ENCODE measurements at regions not wholly inside any gene's neighbourhood (a gene's known extent, or its start where the extent isn't known, plus 50 kb on each side); places are given as distances from the start of the nearest gene placed in this dataset.

DNA sequence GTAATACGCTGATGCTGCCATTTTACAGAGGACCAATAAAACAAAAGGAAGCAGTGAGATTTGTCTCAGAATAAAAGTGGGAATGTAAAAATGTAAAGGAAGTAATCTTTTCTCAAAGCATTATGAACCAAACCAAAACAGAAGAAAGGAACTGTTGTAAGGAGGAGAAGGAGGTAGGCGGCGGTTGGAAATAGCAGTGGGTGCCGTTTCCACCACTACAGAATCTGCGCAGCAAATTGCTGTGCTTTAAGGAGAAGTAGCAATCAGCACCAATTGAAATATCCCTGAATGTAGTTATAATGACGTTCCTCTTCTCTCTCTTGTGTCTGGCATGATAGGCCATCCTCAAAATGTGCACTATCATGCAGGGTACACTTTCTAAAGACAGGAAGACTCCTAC lies 455.1 kb upstream of the TLE4 start:
- TF ChIP-seq EP300 (IDR thresholded peaks at IDR 0.05; ENCODE audit: low read depth): no peak
- TF ChIP-seq, protein P1, sequence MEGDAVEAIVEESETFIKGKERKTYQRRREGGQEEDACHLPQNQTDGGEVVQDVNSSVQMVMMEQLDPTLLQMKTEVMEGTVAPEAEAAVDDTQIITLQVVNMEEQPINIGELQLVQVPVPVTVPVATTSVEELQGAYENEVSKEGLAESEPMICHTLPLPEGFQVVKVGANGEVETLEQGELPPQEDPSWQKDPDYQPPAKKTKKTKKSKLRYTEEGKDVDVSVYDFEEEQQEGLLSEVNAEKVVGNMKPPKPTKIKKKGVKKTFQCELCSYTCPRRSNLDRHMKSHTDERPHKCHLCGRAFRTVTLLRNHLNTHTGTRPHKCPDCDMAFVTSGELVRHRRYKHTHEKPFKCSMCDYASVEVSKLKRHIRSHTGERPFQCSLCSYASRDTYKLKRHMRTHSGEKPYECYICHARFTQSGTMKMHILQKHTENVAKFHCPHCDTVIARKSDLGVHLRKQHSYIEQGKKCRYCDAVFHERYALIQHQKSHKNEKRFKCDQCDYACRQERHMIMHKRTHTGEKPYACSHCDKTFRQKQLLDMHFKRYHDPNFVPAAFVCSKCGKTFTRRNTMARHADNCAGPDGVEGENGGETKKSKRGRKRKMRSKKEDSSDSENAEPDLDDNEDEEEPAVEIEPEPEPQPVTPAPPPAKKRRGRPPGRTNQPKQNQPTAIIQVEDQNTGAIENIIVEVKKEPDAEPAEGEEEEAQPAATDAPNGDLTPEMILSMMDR (IDR thresholded peaks at IDR 0.05): no peak
- TF ChIP-seq POLR2A (IDR thresholded peaks at IDR 0.05): no peak
- TF ChIP-seq POLR2AphosphoS5 (IDR thresholded peaks at IDR 0.05): no peak
- Histone ChIP-seq H3K27me3 (no peaks in the 10 kb centered on the region), H3K27ac (no peak overlapping the region), H3K36me3 (no peaks in the 10 kb centered on the region), H3K4me3 (no peak overlapping the region), H3K4me1 (no peaks in the 10 kb centered on the region), H3K9me3 (no peaks in the 10 kb centered on the region)
- DNase-seq: no peak
- 75 to 88% methylated on average over 6 of the region's 6 CpGs for WGBS, 2 donors (ENCODE audit: low coverage in 1 of 2)
- in situ Hi-C loops (cut with MboI; ENCODE audit: low pct_ligation_motif_present in 1 of 4, low pct_unique_long_range_greater_than_20kb in 1 of 4, low sequenced_read_pairs in 3 of 4) (no loop called here), intact Hi-C loops (cut with DNase I; ENCODE audit: low total_unique reads) (no loop called here)

GRCh38 chr9:79120533-79120932 lies 451.2 kb upstream of the TLE4 start:
- in situ Hi-C loops (cut with MboI; ENCODE audit: low pct_ligation_motif_present in 1 of 4, low pct_unique_long_range_greater_than_20kb in 1 of 4, low sequenced_read_pairs in 3 of 4): no loop called here
- H3K36me3 ChIP-seq: no peaks in the 10 kb centered on the region
- intact Hi-C loops (cut with DNase I; ENCODE audit: low total_unique reads): no loop called here

DNA sequence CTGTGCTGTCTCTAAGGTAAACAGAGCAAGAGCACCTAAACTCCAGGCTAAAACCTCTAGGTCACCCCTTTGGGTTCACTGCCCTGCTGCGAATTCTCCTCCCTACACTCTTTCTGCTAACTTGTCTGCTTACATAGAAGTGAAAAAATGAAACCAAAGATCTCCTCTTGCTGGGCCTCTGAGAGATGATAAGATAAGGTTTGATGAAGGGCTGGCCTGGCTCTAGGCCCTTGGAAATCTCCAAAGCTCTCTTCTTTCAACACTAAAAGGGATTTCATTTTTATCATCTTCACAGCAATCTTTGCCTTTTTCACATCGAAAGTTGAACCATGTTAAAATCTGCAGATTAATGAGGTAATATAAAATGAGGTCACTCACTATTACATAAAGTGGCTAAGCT lies 450.8 kb upstream of the TLE4 start:
- no peaks in the 10 kb centered on the region for H3K36me3 ChIP-seq
- no peak overlapping the region for H3K27ac ChIP-seq
- no peaks in the 10 kb centered on the region for H3K4me1 ChIP-seq
- TF ChIP-seq, protein P1 (IDR thresholded peaks at IDR 0.05): no peak
- TF ChIP-seq POLR2AphosphoS5 (IDR thresholded peaks at IDR 0.05): no peak
- TF ChIP-seq EP300 (IDR thresholded peaks at IDR 0.05; ENCODE audit: low read depth): no peak
- no peak for TF ChIP-seq POLR2A (IDR thresholded peaks at IDR 0.05)
- in situ Hi-C loops (cut with MboI; ENCODE audit: low pct_ligation_motif_present in 1 of 4, low pct_unique_long_range_greater_than_20kb in 1 of 4, low sequenced_read_pairs in 3 of 4) (no loop called here), intact Hi-C loops (cut with DNase I; ENCODE audit: low total_unique reads) (no loop called here)
- H3K27me3 ChIP-seq: no peaks in the 10 kb centered on the region
- 63 to 73% methylated on average over 1 to 2 of the region's 2 CpGs for WGBS, 2 donors (ENCODE audit: low coverage in 1 of 2)
- no peak for DNase-seq
- H3K4me3 ChIP-seq: no peak overlapping the region
- no peaks in the 10 kb centered on the region for H3K9me3 ChIP-seq

More at GRCh38 chr9:79120533-79120932, 451.2 kb upstream of the TLE4 start:
- Histone ChIP-seq H3K4me1 (no peaks in the 10 kb centered on the region), H3K27ac (no peak overlapping the region), H3K4me3 (no peak overlapping the region), H3K27me3 (no peaks in the 10 kb centered on the region), H3K9me3 (no peaks in the 10 kb centered on the region)
- 53% methylated on average over 2 of the region's 2 CpGs; no CpG with 5 or more reads in 1 of the 2 donors for WGBS, 2 donors (ENCODE audit: low coverage in 1 of 2)
- no peak for TF ChIP-seq EP300 (IDR thresholded peaks at IDR 0.05; ENCODE audit: low read depth)
- TF ChIP-seq POLR2A (IDR thresholded peaks at IDR 0.05): no peak
- TF ChIP-seq POLR2AphosphoS5 (IDR thresholded peaks at IDR 0.05): no peak
- TF ChIP-seq, protein P1 (IDR thresholded peaks at IDR 0.05): no peak
- no peak for DNase-seq

DNA sequence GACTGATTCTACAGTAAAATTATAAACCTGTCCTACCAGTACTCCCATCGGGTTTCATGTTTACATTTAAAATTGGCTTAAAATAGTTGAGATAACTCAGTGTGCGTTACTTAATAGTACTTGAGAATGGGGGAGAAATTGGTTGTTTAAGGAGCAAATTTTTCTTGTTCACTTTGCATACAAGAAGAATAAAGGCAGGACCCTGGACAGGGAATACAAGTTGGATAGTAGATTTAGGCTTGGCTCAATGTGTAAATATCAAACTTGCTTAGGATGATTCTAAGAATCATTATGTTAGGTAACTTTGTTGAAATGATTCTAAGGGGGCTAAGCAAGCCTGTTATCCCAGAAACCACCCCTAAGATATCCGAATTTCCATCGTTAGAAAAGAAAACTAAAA lies 448.4 kb upstream of the TLE4 start:
- no peak overlapping the region for H3K27ac ChIP-seq
- H3K9me3 ChIP-seq: no peaks in the 10 kb centered on the region
- no peak for DNase-seq
- no peak for TF ChIP-seq EP300 (IDR thresholded peaks at IDR 0.05; ENCODE audit: low read depth)
- TF ChIP-seq, protein P1 (IDR thresholded peaks at IDR 0.05): no peak
- H3K4me3 ChIP-seq: no peak overlapping the region
- in situ Hi-C loops (cut with MboI; ENCODE audit: low pct_ligation_motif_present in 1 of 4, low pct_unique_long_range_greater_than_20kb in 1 of 4, low sequenced_read_pairs in 3 of 4): no loop called here
- no peaks in the 10 kb centered on the region for H3K36me3 ChIP-seq
- no peaks in the 10 kb centered on the region for H3K4me1 ChIP-seq
- intact Hi-C loops (cut with DNase I; ENCODE audit: low total_unique reads): no loop called here
- no peaks in the 10 kb centered on the region for H3K27me3 ChIP-seq
- 78% methylated on average over 4 of the region's 4 CpGs for WGBS, 2 donors (ENCODE audit: low coverage in 1 of 2)

Data from transverse colon (tissue), 4 donors.